ENCODE measurements at regions not wholly inside any gene's neighbourhood (a gene's known extent, or its start where the extent isn't known, plus 50 kb on each side); places are given as distances from the start of the nearest gene placed in this dataset.
A peak's percentile ranks its signal among the peaks of the same experiment; 100 is the strongest.

GRCh38 chr1:48164571-48164970 lies 57.9 kb upstream of the SLC5A9 start:
- Histone ChIP-seq H3K27me3 (replicated peaks; ENCODE audit: control insufficient read depth, insufficient read depth, low read length) (peaks cover 10% of the 10 kb centered on the region), H3K4me3 (ENCODE audit: low read length) (no peak overlapping the region), H3K9ac (ENCODE audit: low read length) (no peak overlapping the region), H3K36me3 (ENCODE audit: control insufficient read depth, insufficient read depth, low read length, severe bottlenecking) (no peaks in the 10 kb centered on the region), H3K4me1 (ENCODE audit: control insufficient read depth, insufficient read depth, low read length) (no peaks in the 10 kb centered on the region), H3K9me3 (ENCODE audit: control insufficient read depth, low read length) (no peaks in the 10 kb centered on the region)
- no peak for DNase-seq (ENCODE audit: low read depth)

GRCh38 chr1:48160486-48161132 lies 61.9 kb upstream of the SLC5A9 start:
- Histone ChIP-seq H3K27me3 (replicated peaks; ENCODE audit: control insufficient read depth, insufficient read depth, low read length) (peaks cover 10% of the 10 kb centered on the region), H3K4me3 (ENCODE audit: low read length) (no peak overlapping the region), H3K4me1 (ENCODE audit: control insufficient read depth, insufficient read depth, low read length) (no peaks in the 10 kb centered on the region), H3K36me3 (ENCODE audit: control insufficient read depth, insufficient read depth, low read length, severe bottlenecking) (no peaks in the 10 kb centered on the region), H3K9me3 (ENCODE audit: control insufficient read depth, low read length) (no peaks in the 10 kb centered on the region), H3K9ac (ENCODE audit: low read length) (no peak overlapping the region)
- DNase-seq (ENCODE audit: low read depth): no peak

- Histone ChIP-seq H3K9me3 (ENCODE audit: control insufficient read depth, low read length) (peaks cover 2% of the 10 kb centered on the region), H3K4me1 (ENCODE audit: control insufficient read depth, insufficient read depth, low read length) (no peaks in the 10 kb centered on the region), H3K27me3 (replicated peaks; ENCODE audit: control insufficient read depth, insufficient read depth, low read length) (no peaks in the 10 kb centered on the region), H3K4me3 (ENCODE audit: low read length) (no peak overlapping the region), H3K36me3 (ENCODE audit: control insufficient read depth, insufficient read depth, low read length, severe bottlenecking) (no peaks in the 10 kb centered on the region), H3K9ac (ENCODE audit: low read length) (no peak overlapping the region)
- DNase-seq (ENCODE audit: low read depth): no peak
These were observed 83.2 kb upstream of the SLC5A9 start for GRCh38 chr1:48139275-48139674.

DNA sequence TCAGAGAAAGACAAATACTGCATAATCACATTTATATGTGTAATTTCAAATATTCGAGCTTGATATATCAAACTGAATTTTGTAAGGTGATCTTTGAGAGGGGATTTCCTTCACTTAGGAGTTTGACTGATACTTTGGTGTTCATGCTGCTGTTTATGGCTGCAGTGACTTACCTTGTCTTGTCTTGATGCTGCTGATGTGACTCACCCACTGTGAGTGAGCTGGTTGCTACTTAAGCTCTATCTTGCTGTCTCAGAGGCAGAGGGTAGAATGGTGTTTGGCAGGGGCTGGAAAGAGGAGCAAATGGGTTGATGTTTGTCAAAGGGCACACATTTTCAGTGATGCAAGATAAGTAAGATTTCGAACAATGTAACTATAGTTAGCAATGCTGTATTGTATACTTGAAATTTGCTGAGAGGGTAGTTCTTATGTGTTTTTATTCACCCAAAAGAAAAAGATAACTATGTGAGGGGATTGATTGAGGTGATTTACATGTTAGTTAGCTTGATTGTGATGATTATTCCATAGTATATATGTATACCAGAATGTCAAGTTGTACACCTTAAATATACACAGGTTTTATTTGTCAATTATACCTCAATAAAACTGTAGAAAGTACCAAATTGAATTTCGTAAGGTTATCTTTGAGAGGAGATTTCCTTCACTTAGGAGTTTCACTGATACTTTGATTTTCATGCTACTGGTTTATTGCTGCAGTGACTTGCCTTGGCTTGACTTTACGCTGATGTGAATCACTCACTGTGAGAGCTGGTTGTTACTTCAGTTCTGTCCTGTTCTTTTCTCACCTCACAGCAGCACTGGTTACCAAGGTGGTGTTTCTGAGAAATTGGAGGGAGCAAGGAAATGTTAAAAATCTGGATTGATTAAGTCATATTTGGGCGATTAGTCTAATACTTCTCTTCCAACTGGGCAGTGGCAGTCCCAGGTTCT lies 94.5 kb upstream of the SLC5A9 start:
- no peaks in the 10 kb centered on the region for H3K36me3 ChIP-seq (ENCODE audit: control insufficient read depth, insufficient read depth, low read length, severe bottlenecking)
- H3K9ac ChIP-seq (ENCODE audit: low read length): no peak overlapping the region
- no peaks in the 10 kb centered on the region for H3K9me3 ChIP-seq (ENCODE audit: control insufficient read depth, low read length)
- H3K27me3 ChIP-seq (replicated peaks; ENCODE audit: control insufficient read depth, insufficient read depth, low read length): peaks cover 11% of the 10 kb centered on the region
- no peak overlapping the region for H3K4me3 ChIP-seq (ENCODE audit: low read length)
- DNase-seq (ENCODE audit: low read depth): no peak
- no peaks in the 10 kb centered on the region for H3K4me1 ChIP-seq (ENCODE audit: control insufficient read depth, insufficient read depth, low read length)

GRCh38 chr1:48123647-48124046 lies 98.9 kb upstream of the SLC5A9 start:
- Histone ChIP-seq H3K36me3 (ENCODE audit: control insufficient read depth, insufficient read depth, low read length, severe bottlenecking) (no peaks in the 10 kb centered on the region), H3K27me3 (replicated peaks; ENCODE audit: control insufficient read depth, insufficient read depth, low read length) (peaks cover 2% of the 10 kb centered on the region), H3K4me3 (ENCODE audit: low read length) (no peak overlapping the region), H3K4me1 (ENCODE audit: control insufficient read depth, insufficient read depth, low read length) (no peaks in the 10 kb centered on the region), H3K9ac (ENCODE audit: low read length) (no peak overlapping the region), H3K9me3 (ENCODE audit: control insufficient read depth, low read length) (no peaks in the 10 kb centered on the region)
- DNase-seq (ENCODE audit: low read depth): no peak

DNA sequence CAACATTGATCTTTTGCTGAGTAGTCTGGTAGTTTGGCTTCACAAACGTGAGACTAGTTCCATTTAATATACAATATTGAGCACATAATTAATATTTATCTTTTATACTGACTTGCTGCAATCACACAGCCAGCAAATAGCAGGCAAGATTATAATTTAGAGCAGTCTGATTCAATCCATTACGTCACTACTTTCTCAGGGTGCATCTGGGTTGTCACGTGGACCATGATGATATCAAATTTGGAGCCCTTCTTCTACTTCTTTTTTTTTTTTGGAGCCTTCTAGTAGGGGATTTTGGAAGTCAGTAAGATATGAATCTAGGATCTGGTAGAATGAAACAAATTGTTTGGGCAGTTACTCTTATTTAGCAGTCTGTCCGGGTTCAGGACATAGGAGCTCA lies 100.6 kb upstream of the SLC5A9 start:
- DNase-seq (ENCODE audit: low read depth): no peak
- peaks cover 6% of the 10 kb centered on the region for H3K9me3 ChIP-seq (ENCODE audit: control insufficient read depth, low read length)
- H3K4me1 ChIP-seq (ENCODE audit: control insufficient read depth, insufficient read depth, low read length): no peaks in the 10 kb centered on the region
- no peaks in the 10 kb centered on the region for H3K36me3 ChIP-seq (ENCODE audit: control insufficient read depth, insufficient read depth, low read length, severe bottlenecking)
- H3K4me3 ChIP-seq (ENCODE audit: low read length): no peak overlapping the region
- peaks cover 2% of the 10 kb centered on the region for H3K27me3 ChIP-seq (replicated peaks; ENCODE audit: control insufficient read depth, insufficient read depth, low read length)
- no peak overlapping the region for H3K9ac ChIP-seq (ENCODE audit: low read length)

DNA sequence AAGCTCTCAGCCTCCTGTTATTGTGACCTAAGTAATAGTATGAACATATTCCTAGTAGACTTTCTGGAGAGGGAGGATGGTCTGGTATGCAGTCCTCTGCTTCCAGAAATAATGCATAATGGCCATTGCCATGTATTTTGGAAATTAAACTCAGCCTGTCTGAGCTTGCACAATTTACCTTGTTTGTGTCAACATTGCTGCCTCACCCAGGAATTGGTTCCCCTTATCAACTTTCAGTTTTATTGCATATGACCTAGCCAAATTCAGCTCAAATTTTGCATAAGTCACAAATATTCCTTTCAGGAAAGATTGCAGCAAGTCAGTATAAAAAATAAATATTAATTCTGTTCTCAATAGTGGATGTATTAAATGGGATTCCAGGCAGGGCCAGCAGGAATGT lies 101.9 kb upstream of the SLC5A9 start:
- Histone ChIP-seq H3K27me3 (replicated peaks; ENCODE audit: control insufficient read depth, insufficient read depth, low read length) (peaks cover 5% of the 10 kb centered on the region), H3K36me3 (ENCODE audit: control insufficient read depth, insufficient read depth, low read length, severe bottlenecking) (no peaks in the 10 kb centered on the region), H3K9me3 (ENCODE audit: control insufficient read depth, low read length) (peaks cover 12% of the 10 kb centered on the region), H3K4me3 (ENCODE audit: low read length) (no peak overlapping the region), H3K9ac (ENCODE audit: low read length) (no peak overlapping the region), H3K4me1 (ENCODE audit: control insufficient read depth, insufficient read depth, low read length) (no peaks in the 10 kb centered on the region)
- no peak for DNase-seq (ENCODE audit: low read depth)

DNA sequence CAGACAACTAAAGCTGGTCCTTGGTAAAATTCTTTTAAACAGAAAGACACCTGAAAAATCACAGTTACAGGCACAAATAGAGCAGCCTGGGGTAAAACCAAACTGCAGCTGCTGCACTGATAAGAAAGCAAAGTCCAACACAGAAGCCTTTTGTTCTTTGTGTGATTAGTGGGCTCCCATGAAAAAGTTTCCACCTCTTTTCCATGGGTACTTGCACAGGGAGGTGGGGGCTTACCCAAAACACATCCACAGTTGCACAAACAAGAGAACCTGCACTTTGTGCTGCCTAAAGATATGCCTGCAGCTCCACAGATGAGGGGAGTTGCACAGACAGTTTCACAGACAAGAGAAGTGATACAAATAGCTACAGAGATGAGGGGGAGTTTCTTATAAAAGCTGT lies 106.7 kb upstream of the SLC5A9 start:
- H3K4me3 ChIP-seq (ENCODE audit: low read length): no peak overlapping the region
- H3K9ac ChIP-seq (ENCODE audit: low read length): no peak overlapping the region
- no peaks in the 10 kb centered on the region for H3K36me3 ChIP-seq (ENCODE audit: control insufficient read depth, insufficient read depth, low read length, severe bottlenecking)
- H3K4me1 ChIP-seq (ENCODE audit: control insufficient read depth, insufficient read depth, low read length): peaks cover 7% of the 10 kb centered on the region
- H3K9me3 ChIP-seq (ENCODE audit: control insufficient read depth, low read length): peaks cover 12% of the 10 kb centered on the region
- H3K27me3 ChIP-seq (replicated peaks; ENCODE audit: control insufficient read depth, insufficient read depth, low read length): peaks cover 27% of the 10 kb centered on the region
- DNase-seq (ENCODE audit: low read depth): no peak

DNA sequence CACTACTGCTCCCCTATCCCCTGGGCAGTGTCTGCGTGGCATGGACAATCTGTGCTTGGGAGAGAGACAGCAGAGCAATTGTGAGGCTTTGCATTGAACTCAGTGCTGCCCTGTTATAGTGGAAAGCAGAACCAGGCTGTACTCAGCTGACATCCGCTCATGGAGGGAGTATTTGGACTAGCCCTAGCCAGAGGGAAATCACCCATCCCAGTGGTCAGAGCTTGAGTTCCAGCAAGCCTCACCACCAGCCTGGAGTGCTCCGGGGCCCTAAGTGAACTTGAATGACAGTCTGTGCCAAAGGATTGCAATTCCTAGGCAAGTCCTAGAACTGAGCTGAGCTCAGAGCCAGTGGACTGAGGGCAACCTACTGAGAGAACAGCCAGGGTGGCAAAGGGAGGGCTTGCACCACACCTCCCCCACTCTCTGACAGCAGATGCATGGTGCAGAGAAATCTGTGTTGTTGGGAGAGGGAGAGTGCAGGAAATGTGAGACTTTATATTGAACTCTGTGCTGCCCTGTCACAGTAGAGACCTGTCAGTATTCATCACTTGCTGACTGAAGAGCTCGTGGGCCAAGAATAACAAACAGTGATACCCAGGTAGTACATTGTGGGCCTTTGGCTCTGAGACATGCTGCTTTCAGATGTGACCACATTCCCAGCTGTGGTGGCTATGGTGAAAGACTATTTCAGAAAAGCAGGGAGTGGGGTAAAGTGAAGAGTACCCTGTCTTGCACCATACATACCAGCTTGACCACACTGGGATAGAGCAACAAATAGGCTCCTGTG lies 107.7 kb upstream of the SLC5A9 start:
- Histone ChIP-seq H3K9ac (ENCODE audit: low read length) (no peak overlapping the region), H3K9me3 (ENCODE audit: control insufficient read depth, low read length) (peaks cover 12% of the 10 kb centered on the region), H3K4me3 (ENCODE audit: low read length) (no peak overlapping the region), H3K27me3 (replicated peaks; ENCODE audit: control insufficient read depth, insufficient read depth, low read length) (peaks cover 34% of the 10 kb centered on the region), H3K36me3 (ENCODE audit: control insufficient read depth, insufficient read depth, low read length, severe bottlenecking) (no peaks in the 10 kb centered on the region), H3K4me1 (ENCODE audit: control insufficient read depth, insufficient read depth, low read length) (peaks cover 7% of the 10 kb centered on the region)
- DNase-seq (ENCODE audit: low read depth): no peak

- Histone ChIP-seq H3K27me3 (replicated peaks; ENCODE audit: control insufficient read depth, insufficient read depth, low read length) (peaks cover 25% of the 10 kb centered on the region), H3K36me3 (ENCODE audit: control insufficient read depth, insufficient read depth, low read length, severe bottlenecking) (no peaks in the 10 kb centered on the region), H3K4me1 (ENCODE audit: control insufficient read depth, insufficient read depth, low read length) (peaks cover 2% of the 10 kb centered on the region), H3K9me3 (ENCODE audit: control insufficient read depth, low read length) (no peaks in the 10 kb centered on the region), H3K9ac (ENCODE audit: low read length) (no peak overlapping the region), H3K4me3 (ENCODE audit: low read length) (no peak overlapping the region)
- DNase-seq (ENCODE audit: low read depth): peak; percentile 85
These were observed 112.3 kb upstream of the TRABD2B start for GRCh38 chr1:48109390-48110013.

- no peak for DNase-seq (ENCODE audit: low read depth)
- peaks cover 18% of the 10 kb centered on the region for H3K27me3 ChIP-seq (replicated peaks; ENCODE audit: control insufficient read depth, insufficient read depth, low read length)
- H3K9ac ChIP-seq (ENCODE audit: low read length): no peak overlapping the region
- no peak overlapping the region for H3K4me3 ChIP-seq (ENCODE audit: low read length)
- H3K36me3 ChIP-seq (ENCODE audit: control insufficient read depth, insufficient read depth, low read length, severe bottlenecking): no peaks in the 10 kb centered on the region
- H3K4me1 ChIP-seq (ENCODE audit: control insufficient read depth, insufficient read depth, low read length): peaks cover 8% of the 10 kb centered on the region
- H3K9me3 ChIP-seq (ENCODE audit: control insufficient read depth, low read length): no peaks in the 10 kb centered on the region
These were observed 110.3 kb upstream of the TRABD2B start for GRCh38 chr1:48107516-48107915.
